Neutrophil (primary cell): ENCODE measurements at regions not wholly inside any gene's neighbourhood (a gene's known extent, or its start where the extent isn't known, plus 50 kb on each side); places are given as distances from the start of the nearest gene placed in this dataset.

Experiments used
- H3K27ac ChIP-seq: fragments of 200-600 bp; sonication (generic); 2 replicates; pipeline ENCODE4 v1.5.1; 2016; ENCODE audit warnings: mild to moderate bottlenecking, moderate library complexity
- H3K27me3 ChIP-seq: fragments of 200-600 bp; sonication (generic); 2 replicates; pipeline ENCODE4 v1.6.0; 2016; ENCODE audit warnings: mild to moderate bottlenecking
- H3K36me3 ChIP-seq: fragments of 200-600 bp; sonication (generic); 2 replicates; pipeline ENCODE4 v1.5.1; 2017
- H3K4me1 ChIP-seq, 2 experiments: fragments of 200-600 bp in 1 of 2; sonication (generic) in 1 of 2; 1 replicate in 1 of 2; 2 replicates in 1 of 2; pipeline versions ENCODE4 v1.5.1 to v1.6.1; 2013 to 2016; ENCODE audit warnings: low read depth in 1 of 2, low read length in 1 of 2, mild to moderate bottlenecking in 1 of 2, moderate library complexity in 1 of 2; ENCODE audit not compliant: control insufficient read depth in 1 of 2, insufficient read depth in 1 of 2
- H3K4me3 ChIP-seq, 2 experiments: fragments of 200-600 bp in 1 of 2; sonication (generic) in 1 of 2; 1 replicate in 1 of 2; 2 replicates in 1 of 2; pipeline ENCODE4 v1.5.1; 2013 to 2016; ENCODE audit warnings: low read depth in 1 of 2, low read length in 1 of 2, mild to moderate bottlenecking in 1 of 2, moderate library complexity in 1 of 2
- H3K9me3 ChIP-seq: fragments of 200-600 bp; sonication (generic); 2 replicates; pipeline ENCODE4 v1.5.1; 2016
- TF ChIP-seq, protein P1 (sequence below): fragments of 200-600 bp; sonication (generic); IDR thresholded peaks from 2 replicates; pipeline ENCODE4 v1.5.1; 2016; ENCODE audit warnings: antibody characterized with exemption

DNA sequence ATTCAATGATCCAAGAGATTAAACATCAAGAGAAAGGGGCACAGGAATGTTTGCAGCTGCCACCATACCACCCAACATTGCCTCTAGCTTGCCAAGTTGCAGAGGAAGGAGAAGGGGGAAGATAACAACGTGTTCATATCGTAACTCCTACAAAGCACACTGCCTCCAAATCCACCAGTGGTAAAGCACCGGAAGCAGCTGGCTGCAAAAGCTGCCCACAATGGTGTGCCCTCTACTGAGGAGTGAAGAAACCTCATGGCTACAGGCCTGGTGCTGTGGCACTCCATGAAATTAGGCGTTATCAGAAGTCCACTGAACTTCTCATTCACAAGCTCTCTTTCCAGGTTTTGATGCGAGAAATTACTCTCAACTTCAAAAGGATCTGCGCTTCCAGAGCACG, 263.9 kb upstream of the STT3B start:
- H3K4me1 ChIP-seq, result peaks cover 3 to 21% of the 10 kb centered on the region in 2 experiments

DNA sequence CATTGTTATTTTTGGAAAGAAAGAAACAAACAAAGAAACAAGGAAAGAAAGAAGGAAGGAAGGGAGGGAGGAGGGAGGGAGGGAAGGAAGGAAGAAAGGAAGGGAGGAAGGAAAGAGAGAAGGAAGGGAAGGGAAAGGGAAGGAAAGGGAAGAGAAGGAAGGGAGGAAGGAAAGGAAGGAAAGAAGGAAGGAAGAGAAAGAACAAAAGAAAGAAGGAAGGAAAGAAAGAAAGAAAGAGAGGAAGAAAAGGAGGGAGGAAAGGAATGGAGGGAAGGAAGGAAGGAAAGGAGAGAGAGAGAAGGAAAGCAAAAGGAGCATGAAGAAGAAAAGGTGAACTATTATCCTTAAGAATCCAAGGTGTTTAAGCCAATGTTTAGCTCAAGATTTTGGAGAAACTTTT, 262.7 kb upstream of the STT3B start:
- no peak overlapping the region for H3K27ac ChIP-seq
- TF ChIP-seq, protein P1, sequence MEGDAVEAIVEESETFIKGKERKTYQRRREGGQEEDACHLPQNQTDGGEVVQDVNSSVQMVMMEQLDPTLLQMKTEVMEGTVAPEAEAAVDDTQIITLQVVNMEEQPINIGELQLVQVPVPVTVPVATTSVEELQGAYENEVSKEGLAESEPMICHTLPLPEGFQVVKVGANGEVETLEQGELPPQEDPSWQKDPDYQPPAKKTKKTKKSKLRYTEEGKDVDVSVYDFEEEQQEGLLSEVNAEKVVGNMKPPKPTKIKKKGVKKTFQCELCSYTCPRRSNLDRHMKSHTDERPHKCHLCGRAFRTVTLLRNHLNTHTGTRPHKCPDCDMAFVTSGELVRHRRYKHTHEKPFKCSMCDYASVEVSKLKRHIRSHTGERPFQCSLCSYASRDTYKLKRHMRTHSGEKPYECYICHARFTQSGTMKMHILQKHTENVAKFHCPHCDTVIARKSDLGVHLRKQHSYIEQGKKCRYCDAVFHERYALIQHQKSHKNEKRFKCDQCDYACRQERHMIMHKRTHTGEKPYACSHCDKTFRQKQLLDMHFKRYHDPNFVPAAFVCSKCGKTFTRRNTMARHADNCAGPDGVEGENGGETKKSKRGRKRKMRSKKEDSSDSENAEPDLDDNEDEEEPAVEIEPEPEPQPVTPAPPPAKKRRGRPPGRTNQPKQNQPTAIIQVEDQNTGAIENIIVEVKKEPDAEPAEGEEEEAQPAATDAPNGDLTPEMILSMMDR, result no peak
- no peaks in the 10 kb centered on the region for H3K9me3 ChIP-seq
- H3K27me3 ChIP-seq, result no peaks in the 10 kb centered on the region
- H3K4me3 ChIP-seq, result no peak overlapping the region
- no peaks in the 10 kb centered on the region for H3K36me3 ChIP-seq
- H3K4me1 ChIP-seq, result peaks cover 3 to 21% of the 10 kb centered on the region in 2 experiments

More for the DNA sequence above, 263.9 kb upstream of the STT3B start:
- H3K27me3 ChIP-seq, result no peaks in the 10 kb centered on the region
- H3K36me3 ChIP-seq, result no peaks in the 10 kb centered on the region
- TF ChIP-seq, protein P1, result no peak
- no peak overlapping the region for H3K27ac ChIP-seq
- no peaks in the 10 kb centered on the region for H3K9me3 ChIP-seq
- H3K4me3 ChIP-seq, result no peak overlapping the region

DNA sequence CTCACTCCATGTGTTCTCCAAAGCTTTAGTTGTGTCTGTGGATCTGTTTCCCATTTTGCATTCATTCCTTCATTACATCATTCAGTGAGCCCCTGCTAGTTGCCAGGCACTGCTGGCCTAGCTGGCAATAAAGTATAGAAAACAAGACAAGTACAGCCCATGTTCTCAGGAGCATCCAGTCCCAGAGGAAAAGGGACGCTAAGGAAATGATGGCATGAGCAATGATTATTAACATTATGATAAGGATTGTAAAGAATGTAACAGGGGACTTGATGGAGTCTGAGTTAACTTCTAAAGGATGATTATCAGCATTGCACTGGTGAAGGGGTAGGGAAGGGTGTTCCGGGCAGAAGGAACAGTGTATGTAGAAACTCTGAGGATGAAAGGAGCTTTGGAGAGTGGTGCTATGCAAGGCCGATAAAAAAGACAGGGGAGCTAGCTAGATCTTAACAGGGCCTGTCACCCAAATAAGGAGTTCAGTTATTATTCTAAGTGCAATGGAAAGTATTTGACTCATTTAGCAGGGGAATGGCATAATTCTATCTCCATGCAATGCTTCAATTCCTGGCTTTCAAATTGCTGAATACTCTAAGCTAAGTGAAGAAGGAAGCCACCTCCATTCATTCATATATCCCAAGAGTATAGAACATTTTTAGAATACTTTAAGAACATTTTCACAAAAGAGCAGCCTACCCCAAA, 258.2 kb upstream of the STT3B start:
- H3K27ac ChIP-seq, result no peak overlapping the region
- no peaks in the 10 kb centered on the region for H3K4me1 ChIP-seq
- no peaks in the 10 kb centered on the region for H3K9me3 ChIP-seq
- no peak overlapping the region for H3K4me3 ChIP-seq
- no peaks in the 10 kb centered on the region for H3K27me3 ChIP-seq
- no peaks in the 10 kb centered on the region for H3K36me3 ChIP-seq
- TF ChIP-seq, protein P1, result no peak

DNA sequence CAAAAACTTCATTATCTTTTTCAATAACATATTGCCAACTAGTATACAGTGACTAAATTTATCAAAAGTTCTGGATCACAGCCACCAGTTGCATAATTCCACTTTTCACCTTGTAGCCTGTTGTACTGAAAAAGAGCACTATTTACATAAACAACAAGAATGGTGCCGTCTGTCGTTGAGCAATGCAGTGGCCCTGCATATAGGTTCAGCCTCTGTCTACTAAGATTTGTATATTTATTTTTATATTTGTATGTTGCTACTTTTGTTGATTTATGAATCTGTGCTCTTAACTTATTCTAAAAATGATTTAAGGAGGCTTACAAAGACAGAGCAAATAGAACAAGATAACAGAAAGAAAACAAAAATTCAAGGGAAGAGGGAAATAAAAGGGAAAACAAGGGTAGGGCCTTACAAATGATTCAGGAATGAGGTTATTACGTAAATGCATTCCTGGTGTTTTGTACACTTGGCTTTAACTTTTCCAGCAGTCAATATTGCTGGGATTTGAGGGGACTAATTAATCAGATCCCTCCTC, 257.6 kb upstream of the STT3B start:
- Histone ChIP-seq H3K27ac (no peak overlapping the region), H3K4me3 (no peak overlapping the region), H3K4me1 (no peaks in the 10 kb centered on the region), H3K27me3 (no peaks in the 10 kb centered on the region), H3K9me3 (no peaks in the 10 kb centered on the region), H3K36me3 (no peaks in the 10 kb centered on the region)
- TF ChIP-seq, protein P1, result no peak

DNA sequence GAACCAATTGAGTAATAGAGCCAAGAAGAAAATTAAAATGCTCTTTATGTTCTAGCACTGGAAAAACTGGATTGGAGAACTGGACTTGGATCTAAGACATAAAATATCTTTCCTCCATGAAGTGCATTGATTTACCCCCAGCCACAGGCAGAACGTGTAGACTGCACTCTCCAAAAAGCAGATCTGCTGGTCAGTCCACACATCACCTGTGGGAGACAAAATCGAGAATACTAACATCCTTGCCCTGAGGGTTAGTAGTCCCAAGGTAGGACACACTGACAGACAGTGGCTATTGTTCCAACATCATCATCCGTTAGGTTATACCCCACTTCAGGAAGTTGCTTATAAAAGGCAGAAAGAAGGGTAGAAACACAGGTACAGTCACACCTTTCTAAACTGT, 257.1 kb upstream of the STT3B start:
- Histone ChIP-seq H3K27me3 (no peaks in the 10 kb centered on the region), H3K4me1 (no peaks in the 10 kb centered on the region), H3K27ac (no peak overlapping the region)

More for the DNA sequence above, 257.1 kb upstream of the STT3B start:
- Histone ChIP-seq H3K9me3 (no peaks in the 10 kb centered on the region), H3K36me3 (no peaks in the 10 kb centered on the region), H3K4me3 (no peak overlapping the region)
- TF ChIP-seq, protein P1, result no peak
